H1 (cell line): ENCODE measurements at regions not wholly inside any gene's neighbourhood (a gene's known extent, or its start where the extent isn't known, plus 50 kb on each side); places are given as distances from the start of the nearest gene placed in this dataset.

Experiments
- CTCF ChIA-PET: fragments of 300-600 bp; sonication (Branson Sonifier 250); formaldehyde crosslinking; loops from one replicate; lab custom pipeline; 2021; ENCODE audit not compliant: partially characterized antibody; lab: Charles Lee
- POLR2A ChIA-PET: fragments of 300-600 bp; sonication (Branson Sonifier 250); formaldehyde crosslinking; loops from one replicate; lab custom pipeline; 2021; ENCODE audit warnings: inconsistent platforms; ENCODE audit not compliant: partially characterized antibody; lab: Charles Lee
- DNase-seq, 2 experiments: peaks; one replicate each; pipeline versions ENCODE4 v3.0.0 to v3.0.0-alpha.2; 2010 to 2022; ENCODE audit warnings: low spot score in 2 of 2, low read depth in 1 of 2, mixed read lengths in 1 of 2
- FAIRE-seq: peaks from 2 replicates; lab custom pipeline; 2011; peaks lifted over from hg19 to GRCh38; lab: Jason Lieb, UNC
- H2AFZ ChIP-seq: 2 replicates; pipeline ENCODE4 v1.8.1; 2012; ENCODE audit warnings: low read length, inconsistent platforms
- H2AK5ac ChIP-seq: 2 replicates; pipeline ENCODE4 v1.6.1; 2013; ENCODE audit warnings: low read depth, low read length
- H2BK120ac ChIP-seq: replicated peaks from 2 replicates; pipeline ENCODE3; 2013; ENCODE audit warnings: low read depth, low read length, inconsistent platforms
- H2BK12ac ChIP-seq: 2 replicates; pipeline ENCODE4 v1.6.1; 2013; ENCODE audit warnings: low read depth, low read length
- H2BK15ac ChIP-seq: 2 replicates; pipeline ENCODE4 v1.6.1; 2013; ENCODE audit warnings: low read length
- H2BK20ac ChIP-seq: 2 replicates; pipeline ENCODE4 v1.6.1; 2013; ENCODE audit warnings: low read length
- H2BK5ac ChIP-seq: 2 replicates; pipeline ENCODE4 v1.6.1; 2013; ENCODE audit warnings: low read depth, low read length
- H3K14ac ChIP-seq: 2 replicates; pipeline ENCODE4 v1.6.1; 2013; ENCODE audit warnings: inconsistent platforms; ENCODE audit not compliant: insufficient read length
- H3K18ac ChIP-seq: 2 replicates; pipeline ENCODE4 v1.6.1; 2013; ENCODE audit warnings: low read length; ENCODE audit errors: extremely low read depth
- H3K23ac ChIP-seq: 2 replicates; pipeline ENCODE4 v1.6.1; 2013; ENCODE audit warnings: inconsistent platforms; ENCODE audit not compliant: insufficient read length
- H3K23me2 ChIP-seq: 2 replicates; pipeline ENCODE4 v1.6.1; 2013; ENCODE audit warnings: low read depth, low read length
- H3K27ac ChIP-seq: 2 replicates; pipeline ENCODE4 v1.6.1; 2011; ENCODE audit warnings: low read depth, low read length, inconsistent platforms
- H3K27me3 ChIP-seq, 4 experiments: replicated peaks in 1 of 4; 1 replicate in 1 of 4; 2 replicates in 3 of 4; pipeline versions ENCODE4 v1.6.1 to v1.8.1; 2011 to 2013; ENCODE audit warnings: low read length in 3 of 4, mild to moderate bottlenecking in 3 of 4, inconsistent platforms in 2 of 4, mixed read lengths in 2 of 4, moderate library complexity in 1 of 4; ENCODE audit not compliant: control insufficient read depth in 3 of 4, insufficient read depth in 3 of 4; ENCODE audit errors: extremely low read depth in 1 of 4
- H3K36me3 ChIP-seq, 4 experiments: 2 replicates each; pipeline versions ENCODE4 v1.6.1 to v1.8.1; 2011 to 2013; ENCODE audit warnings: mild to moderate bottlenecking in 4 of 4, low read length in 3 of 4, moderate library complexity in 2 of 4, control low read depth in 1 of 4, inconsistent platforms in 1 of 4; ENCODE audit not compliant: insufficient read depth in 4 of 4, control insufficient read depth in 2 of 4
- H3K4ac ChIP-seq: replicated peaks from 2 replicates; pipeline ENCODE3; 2013; ENCODE audit warnings: low read length, low read depth, mixed read lengths, inconsistent platforms; ENCODE audit not compliant: insufficient read length
- H3K4me1 ChIP-seq, 4 experiments: replicated peaks in 1 of 4; 1 replicate in 1 of 4; 2 replicates in 3 of 4; pipeline versions ENCODE4 v1.6.1 to v1.8.1; 2011 to 2013; ENCODE audit warnings: low read length in 3 of 4, inconsistent platforms in 2 of 4, mixed read lengths in 1 of 4; ENCODE audit not compliant: insufficient read depth in 4 of 4, control insufficient read depth in 3 of 4
- H3K4me2 ChIP-seq, 2 experiments: 2 replicates each; pipeline versions ENCODE4 v1.6.1 to v1.8.1; 2011 to 2013; ENCODE audit warnings: low read depth in 2 of 2, low read length in 2 of 2, control low read depth in 1 of 2, inconsistent platforms in 1 of 2, mild to moderate bottlenecking in 1 of 2; ENCODE audit not compliant: insufficient read depth in 1 of 2
- H3K4me3 ChIP-seq, 4 experiments: fragments of 200-600, 300-600 bp in 1 of 4; sonication (generic), shearing (Covaris generic), sonication (Bioruptor Twin) in 1 of 4; 2 replicates each; pipeline versions ENCODE4 v1.5.1 to v1.8.1; 2011 to 2016; ENCODE audit warnings: low read length in 4 of 4, low read depth in 3 of 4, control low read depth in 2 of 4, inconsistent platforms in 2 of 4, mild to moderate bottlenecking in 2 of 4, mixed read lengths in 1 of 4, moderate library complexity in 1 of 4; ENCODE audit not compliant: insufficient read depth in 2 of 4; ENCODE audit errors: extremely low read depth in 1 of 4
- H3K56ac ChIP-seq: replicated peaks from 2 replicates; pipeline ENCODE3; 2013; ENCODE audit warnings: low read depth, mild to moderate bottlenecking, mixed read lengths, low read length, inconsistent platforms; ENCODE audit not compliant: insufficient read length
- H3K79me1 ChIP-seq: 2 replicates; pipeline ENCODE4 v1.6.1; 2013; ENCODE audit warnings: low read depth, low read length, control low read depth
- H3K79me2 ChIP-seq, 2 experiments: 2 replicates each; pipeline versions ENCODE4 v1.6.1 to v1.8.1; 2012 to 2013; ENCODE audit warnings: low read length in 2 of 2, mild to moderate bottlenecking in 2 of 2, inconsistent platforms in 1 of 2; ENCODE audit not compliant: insufficient read depth in 2 of 2, control insufficient read depth in 1 of 2
- H3K9ac ChIP-seq, 4 experiments: replicated peaks in 1 of 4; 1 replicate in 1 of 4; 2 replicates in 3 of 4; pipeline versions ENCODE4 v1.6.1 to v1.8.1; 2011 to 2013; ENCODE audit warnings: low read depth in 3 of 4, low read length in 3 of 4, control low read depth in 2 of 4, mild to moderate bottlenecking in 2 of 4, moderate library complexity in 2 of 4, inconsistent platforms in 1 of 4; ENCODE audit errors: extremely low read depth in 1 of 4
- H3K9me3 ChIP-seq, 2 experiments: 2 replicates each; pipeline versions ENCODE4 v1.6.1 to v1.8.1; 2012 to 2013; ENCODE audit warnings: mild to moderate bottlenecking in 2 of 2, moderate library complexity in 2 of 2, control low read depth in 1 of 2, inconsistent platforms in 1 of 2, low read depth in 1 of 2, low read length in 1 of 2, mixed read lengths in 1 of 2; ENCODE audit not compliant: insufficient read depth in 2 of 2
- H4K20me1 ChIP-seq, 2 experiments: replicated peaks in 1 of 2; 2 replicates each; pipeline versions ENCODE3 to v1.8.1; 2011 to 2013; ENCODE audit warnings: inconsistent platforms in 2 of 2, low read length in 2 of 2, mild to moderate bottlenecking in 1 of 2; ENCODE audit not compliant: insufficient read depth in 2 of 2, control insufficient read depth in 1 of 2
- H4K5ac ChIP-seq: 2 replicates; pipeline ENCODE4 v1.6.1; 2013; ENCODE audit warnings: low read length, low read depth, mixed read lengths, inconsistent platforms; ENCODE audit not compliant: insufficient read length
- H4K8ac ChIP-seq: 2 replicates; pipeline ENCODE4 v1.8.0; 2013; ENCODE audit warnings: mild to moderate bottlenecking, moderate library complexity, low read length, inconsistent platforms; ENCODE audit not compliant: insufficient read depth; ENCODE audit errors: extremely low read depth
- H4K91ac ChIP-seq: replicated peaks from 2 replicates; pipeline ENCODE3; 2013; ENCODE audit warnings: low read length, mixed read lengths, inconsistent platforms; ENCODE audit not compliant: insufficient read length
- BACH1 ChIP-seq: IDR thresholded peaks from 2 replicates; pipeline ENCODE4 v1.6.1; 2012; ENCODE audit warnings: low read length, improper control_type of control experiment
- CBX5 ChIP-seq: fragments of 300-800, 300-1000 bp; sonication (generic); IDR thresholded peaks from 2 replicates; pipeline ENCODE4 v1.7.1; 2016; ENCODE audit warnings: antibody characterized with exemption, low read length, low read depth
- CBX8 ChIP-seq: fragments of 300-800, 300-1000 bp; sonication (generic); IDR thresholded peaks from 2 replicates; pipeline ENCODE4 v1.7.1; 2016; ENCODE audit warnings: low read depth, low read length, borderline replicate concordance
- CHD1 ChIP-seq: IDR thresholded peaks from 2 replicates; pipeline ENCODE4 v1.6.1; 2012; ENCODE audit warnings: low read depth, low read length, improper control_type of control experiment
- CTBP2 ChIP-seq: IDR thresholded peaks from 2 replicates; pipeline ENCODE4 v1.7.0; 2011; ENCODE audit warnings: borderline replicate concordance, mild to moderate bottlenecking, moderate library complexity, mixed read lengths, low read length; ENCODE audit not compliant: insufficient read depth, insufficient read length
- JUN ChIP-seq: IDR thresholded peaks from 2 replicates; pipeline ENCODE4 v1.6.1; 2011; ENCODE audit warnings: low read depth, mild to moderate bottlenecking, improper control_type of control experiment, low read length
- POLR2AphosphoS5 ChIP-seq: IDR thresholded peaks from 2 replicates; pipeline ENCODE4 v1.6.1; 2011; ENCODE audit warnings: low read depth, low read length
- SIX5 ChIP-seq: IDR thresholded peaks from 2 replicates; pipeline ENCODE4 v1.6.1; 2011; ENCODE audit warnings: mild to moderate bottlenecking, low read depth, low read length
- SRF ChIP-seq: IDR thresholded peaks from 2 replicates; pipeline ENCODE4 v1.6.1; 2011; ENCODE audit warnings: mild to moderate bottlenecking, low read depth, low read length, moderate library complexity
- TEAD4 ChIP-seq: IDR thresholded peaks from 2 replicates; pipeline ENCODE4 v1.6.1; 2012; ENCODE audit warnings: low read depth, low read length, inconsistent platforms, mixed read lengths
- WGBS, 2 experiments: shearing (Covaris generic) in 1 of 2; methylation state at CpG; one replicate each; pipeline versions ENCODE4 v1.1.6 to v1.1.7; 2013 to 2015; ENCODE audit warnings: low lambda C conversion rate in 2 of 2, mixed read lengths in 2 of 2, inconsistent platforms in 1 of 2, low coverage in 1 of 2, missing lambda C conversion rate in 1 of 2; ENCODE audit not compliant: insufficient replicate concordance in 2 of 2, insufficient coverage in 1 of 2, insufficient read length in 1 of 2; ENCODE audit errors: extremely low coverage in 1 of 2, missing lambda C conversion rate in 1 of 2; 5-methylcytosine and 5-hydroxymethylcytosine counted together
- TF ChIP-seq, protein P1 (sequence below): IDR thresholded peaks from 2 replicates; pipeline ENCODE4 v1.6.1; 2012; ENCODE audit warnings: inconsistent platforms
- TF ChIP-seq, protein P2 (sequence below): IDR thresholded peaks from 2 replicates; pipeline ENCODE4 v1.6.1; 2012; ENCODE audit warnings: inconsistent platforms

DNA sequence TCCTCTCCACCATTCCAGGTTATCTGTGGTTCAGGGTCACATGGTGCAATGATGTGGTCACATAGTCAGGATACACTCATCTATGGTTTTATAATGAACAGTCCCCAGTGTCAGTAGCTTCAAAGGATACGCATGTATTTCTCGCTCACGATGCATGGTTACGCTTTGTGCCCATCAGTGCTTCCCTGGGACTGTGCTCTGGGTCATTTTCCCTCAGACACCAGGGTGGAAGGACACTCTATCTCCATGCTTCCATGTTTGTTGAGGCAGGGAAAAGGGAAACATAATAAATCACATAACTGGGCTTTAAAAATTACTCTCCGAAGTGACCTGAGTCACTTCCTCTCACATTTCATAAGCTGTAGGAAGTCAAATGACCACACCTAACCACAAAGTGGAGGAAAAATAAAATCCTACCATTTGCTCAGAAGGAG, 394.8 kb upstream of the NOX3 start:
- Histone ChIP-seq H4K20me1 (no peaks in the 10 kb centered on the region), H4K91ac (no peak overlapping the region), H2BK5ac (no peak overlapping the region), H4K5ac (no peak overlapping the region), H3K27ac (no peak overlapping the region), H3K9ac (no peak overlapping the region), H3K14ac (no peak overlapping the region), H2AFZ (no peak overlapping the region), H2BK120ac (no peak overlapping the region), H3K4ac (no peak overlapping the region), H3K4me2 (no peak overlapping the region), H3K36me3 (no peaks in the 10 kb centered on the region), H2BK20ac (no peak overlapping the region), H2BK15ac (no peak overlapping the region), H2BK12ac (no peak overlapping the region), H3K23me2 (no peaks in the 10 kb centered on the region; the same call in 1 of the 2 replicates), H3K79me1 (no peaks in the 10 kb centered on the region), H2AK5ac (no peak overlapping the region), H3K4me1 (no peaks in the 10 kb centered on the region), H4K8ac (no peak overlapping the region), H3K9me3 (peaks cover 0 to 6% of the 10 kb centered on the region in 2 experiments; a peak in 1 of 4 replicates), H3K23ac (no peak overlapping the region), H3K79me2 (no peaks in the 10 kb centered on the region), H3K56ac (no peak overlapping the region), H3K27me3 (no peaks in the 10 kb centered on the region), H3K18ac (no peak overlapping the region), H3K4me3 (no peak overlapping the region)
- ChIA-PET CTCF (interaction anchor here (0.7 kb wide), 1 partner anchor 355 kb away, joined by 3 read pairs; no protein-coding TSS in a partner anchor), POLR2A (no interaction called here)
- no peak for FAIRE-seq
- WGBS, 2 experiments, result 92% methylated on average over 5 of the region's 5 CpGs; no CpG with 5 or more reads in 1 of the 2 experiments
- DNase-seq, result no peak
- TF ChIP-seq SRF (no peak), BACH1 (no peak), POLR2AphosphoS5 (no peak), SIX5 (no peak), JUN (no peak), CHD1 (no peak), CBX8 (no peak), TEAD4 (no peak), CBX5 (no peak), CTBP2 (no peak)
- TF ChIP-seq, protein P1, sequence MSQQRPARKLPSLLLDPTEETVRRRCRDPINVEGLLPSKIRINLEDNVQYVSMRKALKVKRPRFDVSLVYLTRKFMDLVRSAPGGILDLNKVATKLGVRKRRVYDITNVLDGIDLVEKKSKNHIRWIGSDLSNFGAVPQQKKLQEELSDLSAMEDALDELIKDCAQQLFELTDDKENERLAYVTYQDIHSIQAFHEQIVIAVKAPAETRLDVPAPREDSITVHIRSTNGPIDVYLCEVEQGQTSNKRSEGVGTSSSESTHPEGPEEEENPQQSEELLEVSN, result no peak
- TF ChIP-seq, protein P2, sequence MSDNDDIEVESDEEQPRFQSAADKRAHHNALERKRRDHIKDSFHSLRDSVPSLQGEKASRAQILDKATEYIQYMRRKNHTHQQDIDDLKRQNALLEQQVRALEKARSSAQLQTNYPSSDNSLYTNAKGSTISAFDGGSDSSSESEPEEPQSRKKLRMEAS, result no peak
